ENCODE measurements at regions not wholly inside any gene's neighbourhood (a gene's known extent, or its start where the extent isn't known, plus 50 kb on each side); places are given as distances from the start of the nearest gene placed in this dataset.
"Not testable (repeated sequence)": the region's sequence is repeated elsewhere in the genome, so short reads cannot be mapped to it uniquely, and the experiment has no call there.

GRCh38 chr21:19508844-19509243 is 1105.3 kb upstream of the TMPRSS15 start:
- CTCF ChIA-PET, result interaction anchor here (1.2 kb wide), 1 partner anchor 26 kb away, joined by 4 read pairs; no protein-coding TSS in a partner anchor

GRCh38 chr21:19510057-19510456 is 1106.5 kb upstream of the TMPRSS15 start:
- DNase-seq, result no peak
- H3K27ac Mint-ChIP-seq, result no peak overlapping the region
- no peak overlapping the region for H3K4me3 Mint-ChIP-seq
- peaks cover 13% of the 10 kb centered on the region for H3K9me3 Mint-ChIP-seq
- intact Hi-C loops (cut with micrococcal nuclease), result no loop called here
- no peaks in the 10 kb centered on the region for H3K27me3 Mint-ChIP-seq (ENCODE audit: low read depth)
- CTCF ChIA-PET, result no interaction called here
- H3K36me3 Mint-ChIP-seq (ENCODE audit: low read depth), result no peaks in the 10 kb centered on the region
- H3K4me1 Mint-ChIP-seq (ENCODE audit: low read depth), result no peaks in the 10 kb centered on the region

More at GRCh38 chr21:19508844-19509243, 1105.3 kb upstream of the TMPRSS15 start:
- DNase-seq, result no peak
- H3K4me1 Mint-ChIP-seq (ENCODE audit: low read depth), result no peaks in the 10 kb centered on the region
- intact Hi-C loops (cut with micrococcal nuclease), result no loop called here
- H3K27me3 Mint-ChIP-seq (ENCODE audit: low read depth), result no peaks in the 10 kb centered on the region
- no peak overlapping the region for H3K27ac Mint-ChIP-seq
- no peak overlapping the region for H3K4me3 Mint-ChIP-seq
- H3K9me3 Mint-ChIP-seq, result peaks cover 12% of the 10 kb centered on the region
- H3K36me3 Mint-ChIP-seq (ENCODE audit: low read depth), result no peaks in the 10 kb centered on the region

GRCh38 chr21:19510653-19511052 is 1107.1 kb upstream of the TMPRSS15 start:
- intact Hi-C loops (cut with micrococcal nuclease), result no loop called here

GRCh38 chr21:19522381-19522780 is 1118.8 kb upstream of the TMPRSS15 start:
- intact Hi-C loops (cut with micrococcal nuclease), result no loop called here

More at GRCh38 chr21:19510653-19511052, 1107.1 kb upstream of the TMPRSS15 start:
- Mint-ChIP-seq H3K27me3 (ENCODE audit: low read depth) (no peaks in the 10 kb centered on the region), H3K9me3 (peaks cover 13% of the 10 kb centered on the region), H3K4me1 (ENCODE audit: low read depth) (no peaks in the 10 kb centered on the region), H3K27ac (no peak overlapping the region), H3K4me3 (no peak overlapping the region), H3K36me3 (ENCODE audit: low read depth) (no peaks in the 10 kb centered on the region)
- CTCF ChIA-PET, result no interaction called here
- DNase-seq, result no peak

GRCh38 chr21:19523061-19523460 is 1119.5 kb upstream of the TMPRSS15 start:
- H3K4me3 Mint-ChIP-seq, result no peak overlapping the region
- intact Hi-C loops (cut with micrococcal nuclease), result no loop called here

More at GRCh38 chr21:19522381-19522780, 1118.8 kb upstream of the TMPRSS15 start:
- no peaks in the 10 kb centered on the region for H3K36me3 Mint-ChIP-seq (ENCODE audit: low read depth)
- no peak for DNase-seq
- H3K4me3 Mint-ChIP-seq, result no peak overlapping the region
- H3K27me3 Mint-ChIP-seq (ENCODE audit: low read depth), result no peaks in the 10 kb centered on the region
- CTCF ChIA-PET, result no interaction called here
- H3K4me1 Mint-ChIP-seq (ENCODE audit: low read depth), result no peaks in the 10 kb centered on the region
- H3K27ac Mint-ChIP-seq, result no peak overlapping the region
- peaks cover 7% of the 10 kb centered on the region for H3K9me3 Mint-ChIP-seq

GRCh38 chr21:19523746-19524145 is 1120.2 kb upstream of the TMPRSS15 start:
- intact Hi-C loops (cut with micrococcal nuclease), result no loop called here
- H3K36me3 Mint-ChIP-seq (ENCODE audit: low read depth), result no peaks in the 10 kb centered on the region
- no peak for DNase-seq
- CTCF ChIA-PET, result no interaction called here
- H3K27me3 Mint-ChIP-seq (ENCODE audit: low read depth), result no peaks in the 10 kb centered on the region
- no peak overlapping the region for H3K27ac Mint-ChIP-seq
- no peak overlapping the region for H3K4me3 Mint-ChIP-seq
- peaks cover 7% of the 10 kb centered on the region for H3K9me3 Mint-ChIP-seq
- H3K4me1 Mint-ChIP-seq (ENCODE audit: low read depth), result no peaks in the 10 kb centered on the region

More at GRCh38 chr21:19523061-19523460, 1119.5 kb upstream of the TMPRSS15 start:
- Mint-ChIP-seq H3K27ac (no peak overlapping the region), H3K4me1 (ENCODE audit: low read depth) (no peaks in the 10 kb centered on the region), H3K36me3 (ENCODE audit: low read depth) (no peaks in the 10 kb centered on the region), H3K27me3 (ENCODE audit: low read depth) (no peaks in the 10 kb centered on the region), H3K9me3 (peaks cover 7% of the 10 kb centered on the region)
- CTCF ChIA-PET, result no interaction called here
- DNase-seq, result no peak

- Mint-ChIP-seq H3K4me1 (ENCODE audit: low read depth) (no peaks in the 10 kb centered on the region), H3K9me3 (peaks cover 8% of the 10 kb centered on the region), H3K27ac (no peak overlapping the region), H3K36me3 (ENCODE audit: low read depth) (no peaks in the 10 kb centered on the region), H3K4me3 (no peak overlapping the region), H3K27me3 (ENCODE audit: low read depth) (no peaks in the 10 kb centered on the region)
- intact Hi-C loops (cut with micrococcal nuclease), result no loop called here
- DNase-seq, result no peak
- CTCF ChIA-PET, result no interaction called here
These were observed 1125.4 kb upstream of the TMPRSS15 start for GRCh38 chr21:19529031-19529430.

- Mint-ChIP-seq H3K9me3 (peaks cover 4% of the 10 kb centered on the region), H3K27ac (no peak overlapping the region), H3K4me1 (ENCODE audit: low read depth) (no peaks in the 10 kb centered on the region), H3K4me3 (no peak overlapping the region), H3K27me3 (ENCODE audit: low read depth) (no peaks in the 10 kb centered on the region), H3K36me3 (ENCODE audit: low read depth) (no peaks in the 10 kb centered on the region)
- intact Hi-C loops (cut with micrococcal nuclease), result no loop called here
- DNase-seq, result no peak
- CTCF ChIA-PET, result no interaction called here
These were observed 1131.8 kb upstream of the TMPRSS15 start for GRCh38 chr21:19535356-19535755.

GRCh38 chr21:19537116-19537515 is 1133.5 kb upstream of the TMPRSS15 start:
- Mint-ChIP-seq H3K4me1 (ENCODE audit: low read depth) (no peaks in the 10 kb centered on the region), H3K27me3 (ENCODE audit: low read depth) (no peaks in the 10 kb centered on the region), H3K9me3 (peaks cover 4% of the 10 kb centered on the region), H3K4me3 (no peak overlapping the region), H3K36me3 (ENCODE audit: low read depth) (no peaks in the 10 kb centered on the region), H3K27ac (no peak overlapping the region)
- DNase-seq, result no peak
- intact Hi-C loops (cut with micrococcal nuclease), result no loop called here
- CTCF ChIA-PET, result no interaction called here

- Mint-ChIP-seq H3K36me3 (ENCODE audit: low read depth) (no peaks in the 10 kb centered on the region), H3K27ac (no peak overlapping the region)
These were observed 1136.7 kb upstream of the TMPRSS15 start for GRCh38 chr21:19540287-19540686.

GRCh38 chr21:19541602-19542001 is 1138.0 kb upstream of the TMPRSS15 start:
- Mint-ChIP-seq H3K4me1 (ENCODE audit: low read depth) (no peaks in the 10 kb centered on the region), H3K9me3 (peaks cover 14% of the 10 kb centered on the region), H3K27me3 (ENCODE audit: low read depth) (no peaks in the 10 kb centered on the region), H3K36me3 (ENCODE audit: low read depth) (no peaks in the 10 kb centered on the region), H3K4me3 (no peak overlapping the region), H3K27ac (no peak overlapping the region)
- CTCF ChIA-PET, result no interaction called here
- intact Hi-C loops (cut with micrococcal nuclease), result no loop called here
- DNase-seq, result no peak

More at GRCh38 chr21:19540287-19540686, 1136.7 kb upstream of the TMPRSS15 start:
- Mint-ChIP-seq H3K9me3 (peaks cover 10% of the 10 kb centered on the region), H3K4me3 (no peak overlapping the region), H3K4me1 (ENCODE audit: low read depth) (no peaks in the 10 kb centered on the region), H3K27me3 (ENCODE audit: low read depth) (no peaks in the 10 kb centered on the region)
- CTCF ChIA-PET, result no interaction called here
- no peak for DNase-seq
- intact Hi-C loops (cut with micrococcal nuclease), result no loop called here

- H3K27ac Mint-ChIP-seq; H3K36me3 Mint-ChIP-seq (ENCODE audit: low read depth); H3K4me3 Mint-ChIP-seq; CTCF ChIA-PET; intact Hi-C loops (cut with micrococcal nuclease); DNase-seq; H3K4me1 Mint-ChIP-seq (ENCODE audit: low read depth); H3K27me3 Mint-ChIP-seq (ENCODE audit: low read depth): not testable (repeated sequence)
- H3K9me3 Mint-ChIP-seq, result peaks cover 16% of the 10 kb centered on the region
These were observed 1140.9 kb upstream of the TMPRSS15 start for GRCh38 chr21:19544493-19544892.

- Mint-ChIP-seq H3K27me3 (ENCODE audit: low read depth) (no peaks in the 10 kb centered on the region), H3K4me3 (no peak overlapping the region), H3K27ac (no peak overlapping the region), H3K36me3 (ENCODE audit: low read depth) (no peaks in the 10 kb centered on the region), H3K9me3 (peaks cover 21% of the 10 kb centered on the region), H3K4me1 (ENCODE audit: low read depth) (no peaks in the 10 kb centered on the region)
- no peak for DNase-seq
- CTCF ChIA-PET, result no interaction called here
- intact Hi-C loops (cut with micrococcal nuclease), result no loop called here
These were observed 1144.6 kb upstream of the TMPRSS15 start for GRCh38 chr21:19547951-19548840.

Measured in activated naive CD4-positive, alpha-beta T cell treated with anti-CD3 and anti-CD28 coated beads for 36 hours (primary cell).